ENCODE measurements at regions not wholly inside any gene's neighbourhood (a gene's known extent, or its start where the extent isn't known, plus 50 kb on each side); places are given as distances from the start of the nearest gene placed in this dataset.

- no peak for DNase-seq (ENCODE audit: low read depth)
Observed at GRCh38 chrX:107560980-107561379, 67.3 kb upstream of the PRPS1 start.

GRCh38 chrX:107561468-107562215 is 66.7 kb upstream of the PRPS1 start:
- no peak for DNase-seq (ENCODE audit: low read depth)

DNA sequence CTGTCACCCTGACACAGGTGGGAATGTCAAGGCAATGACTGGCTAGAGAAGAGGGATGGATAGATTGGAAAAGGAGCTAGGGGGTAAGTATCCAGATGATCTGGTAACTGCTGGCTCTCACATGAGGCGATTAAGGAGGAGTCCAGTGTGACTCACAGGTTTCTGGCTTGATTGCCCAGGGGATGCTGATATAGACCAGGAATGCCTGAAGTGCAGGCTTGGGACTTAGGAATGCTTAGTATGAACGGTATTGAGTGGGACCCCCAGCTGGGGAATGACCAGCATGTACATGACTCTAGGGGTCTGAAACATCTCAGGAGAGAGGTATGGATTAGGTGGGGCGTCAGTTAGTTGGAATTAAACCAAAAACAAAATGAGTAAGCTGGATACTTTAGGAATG is 65.8 kb upstream of the PRPS1 start:
- DNase-seq (ENCODE audit: low read depth), result no peak

GRCh38 chrX:107563824-107564223 is 64.5 kb upstream of the PRPS1 start:
- no peak for DNase-seq (ENCODE audit: low read depth)

GRCh38 chrX:107565015-107565414 is 63.3 kb upstream of the PRPS1 start:
- DNase-seq (ENCODE audit: low read depth), result no peak

DNA sequence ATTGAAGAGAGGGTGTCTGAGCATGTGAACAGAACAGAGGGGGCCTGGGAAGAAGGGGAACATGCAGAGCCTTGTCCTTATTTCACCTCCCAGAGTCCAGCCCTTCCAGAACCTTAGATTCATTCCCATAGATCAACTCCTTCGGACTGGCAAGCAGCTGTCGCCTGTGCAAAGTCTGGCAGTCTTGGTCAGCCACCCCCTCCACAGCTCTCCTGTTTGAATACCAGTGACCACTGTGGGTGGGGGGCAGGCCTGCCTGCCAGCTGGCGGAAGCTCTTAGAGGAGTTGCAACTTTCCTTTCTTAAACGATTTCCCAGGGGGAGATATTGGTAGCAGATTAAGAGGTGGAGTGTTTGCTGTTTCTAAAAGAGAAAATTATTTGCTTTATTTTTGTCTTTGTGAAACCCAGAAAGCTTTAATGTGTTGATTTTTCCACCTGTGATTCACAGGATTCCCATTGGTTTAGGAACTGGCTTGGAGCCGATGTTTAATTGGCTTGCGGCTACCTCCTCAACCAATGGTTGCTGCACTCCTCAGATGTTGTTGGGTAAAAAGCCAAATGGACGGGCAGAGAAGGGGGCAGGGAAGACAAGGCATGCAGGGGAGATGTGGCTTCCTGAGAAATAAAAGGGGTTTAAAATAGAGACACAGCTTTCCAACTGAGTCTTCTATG is 62.2 kb upstream of the PRPS1 start:
- no peak for DNase-seq (ENCODE audit: low read depth)

DNA sequence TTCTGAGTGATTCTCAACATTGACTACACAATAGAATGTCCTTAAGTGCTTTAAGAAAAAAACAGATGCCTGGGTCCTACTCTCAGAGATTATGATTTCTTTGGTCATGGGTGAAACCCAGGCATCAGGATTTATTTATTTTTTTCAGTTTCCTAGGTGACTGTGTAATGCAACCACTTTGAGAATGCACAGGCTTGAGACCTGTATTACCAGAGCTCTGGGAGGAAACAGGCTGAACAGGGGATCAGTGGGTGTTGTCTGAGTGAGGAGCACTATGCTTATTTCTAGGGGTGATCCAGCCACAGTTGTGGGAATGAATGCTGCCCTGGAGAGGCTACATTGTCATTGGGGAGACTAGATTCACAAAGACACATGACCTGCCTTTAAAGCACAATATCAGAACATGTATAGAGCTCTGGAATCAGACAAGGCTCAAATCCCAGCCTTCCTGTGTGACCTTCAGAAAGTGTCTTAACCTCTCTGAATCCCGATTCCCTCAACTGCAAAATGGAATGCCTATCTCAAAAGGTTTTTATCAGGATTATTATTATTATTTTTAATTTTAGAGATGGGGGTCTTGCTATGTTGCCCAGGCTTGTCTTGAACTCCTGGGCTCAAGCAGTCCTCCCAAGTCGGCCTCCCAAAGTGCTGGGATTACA is 61.6 kb upstream of the PRPS1 start:
- DNase-seq (ENCODE audit: low read depth), result no peak

DNA sequence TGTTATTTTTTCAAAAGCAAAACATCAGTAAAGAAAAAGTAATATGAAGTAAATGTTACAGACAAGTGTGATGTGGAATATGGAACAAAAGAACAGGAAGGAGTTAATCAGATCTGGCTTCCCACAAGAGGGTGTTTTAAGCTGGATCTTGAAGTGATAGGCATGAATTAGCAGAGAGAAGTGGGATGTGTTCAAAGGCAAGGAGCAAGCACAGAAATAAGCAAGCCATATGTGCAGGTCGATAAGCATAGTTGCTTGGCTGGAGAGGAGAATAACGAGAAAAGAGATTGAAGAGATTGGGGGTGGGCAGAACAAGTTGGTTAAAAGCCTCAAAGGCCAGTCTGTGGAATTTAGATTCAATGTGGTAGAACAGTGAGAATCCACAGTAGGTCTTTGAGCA is 60.9 kb upstream of the PRPS1 start:
- no peak for DNase-seq (ENCODE audit: low read depth)

GRCh38 chrX:107571296-107571998 is 56.9 kb upstream of the PRPS1 start:
- no peak for DNase-seq (ENCODE audit: low read depth)

- DNase-seq (ENCODE audit: low read depth), result no peak
Observed at GRCh38 chrX:107573016-107573415, 55.3 kb upstream of the PRPS1 start.

GRCh38 chrX:107574054-107574683 is 54.1 kb upstream of the PRPS1 start:
- no peak for DNase-seq (ENCODE audit: low read depth)

- DNase-seq (ENCODE audit: low read depth), result no peak
Observed at GRCh38 chrX:107574711-107575110, 53.6 kb upstream of the PRPS1 start.

GRCh38 chrX:107576392-107576791 is 51.9 kb upstream of the PRPS1 start:
- no peak for DNase-seq (ENCODE audit: low read depth)

DNA sequence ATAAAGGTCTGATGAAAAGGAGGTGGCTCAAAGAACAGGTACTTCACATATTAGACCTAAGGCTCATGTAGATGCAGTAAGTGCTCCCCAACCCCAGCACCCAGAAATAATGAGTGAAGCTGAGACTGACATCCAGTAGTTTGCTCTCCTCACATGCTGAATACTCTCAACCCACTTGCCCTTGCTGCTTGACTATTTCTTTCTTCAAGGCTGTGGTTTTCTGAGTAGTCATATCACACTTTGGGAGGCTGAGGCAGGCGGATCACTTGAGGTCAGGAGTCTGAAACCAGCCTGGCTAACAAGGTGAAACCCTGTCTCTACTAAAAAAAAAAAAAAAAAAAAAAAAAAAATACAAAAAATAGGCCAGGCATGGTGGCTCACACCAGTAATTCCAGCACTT is 51.5 kb upstream of the PRPS1 start:
- DNase-seq (ENCODE audit: low read depth), result no peak

GRCh38 chrX:107577933-107578332 is 50.4 kb upstream of the PRPS1 start:
- DNase-seq (ENCODE audit: low read depth), result no peak
